ENCODE measurements at regions not wholly inside any gene's neighbourhood (a gene's known extent, or its start where the extent isn't known, plus 50 kb on each side); places are given as distances from the start of the nearest gene placed in this dataset.

DNA sequence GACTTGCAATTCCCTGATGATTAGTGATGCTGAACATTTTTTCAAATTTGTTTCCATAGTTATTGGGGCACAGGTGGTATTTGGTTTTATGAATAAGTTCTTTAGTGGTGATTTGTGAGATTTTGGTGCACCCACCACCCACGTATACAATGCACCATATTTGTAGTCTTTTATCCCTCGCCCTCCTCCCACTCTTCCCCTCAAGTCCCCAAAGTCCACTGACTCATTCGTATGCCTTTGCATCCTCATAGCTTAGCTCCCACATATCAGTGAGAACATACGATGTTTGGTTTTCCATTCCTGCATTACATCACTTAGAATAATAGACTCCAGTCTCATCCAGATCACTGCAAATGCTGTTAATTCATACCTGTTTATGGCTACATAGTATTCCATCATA lies 167.3 kb downstream of the MYLK4 start:
- Histone ChIP-seq H3K4me3 (no peak overlapping the region), H3K27me3 (ENCODE audit: low read depth) (no peaks in the 10 kb centered on the region), H3K27ac (no peak overlapping the region), H3K9me3 (no peaks in the 10 kb centered on the region), H3K4me1 (no peaks in the 10 kb centered on the region), H3K36me3 (no peaks in the 10 kb centered on the region)
- ATAC-seq (no peak), DNase-seq (no peak)
- TF ChIP-seq, protein P1, sequence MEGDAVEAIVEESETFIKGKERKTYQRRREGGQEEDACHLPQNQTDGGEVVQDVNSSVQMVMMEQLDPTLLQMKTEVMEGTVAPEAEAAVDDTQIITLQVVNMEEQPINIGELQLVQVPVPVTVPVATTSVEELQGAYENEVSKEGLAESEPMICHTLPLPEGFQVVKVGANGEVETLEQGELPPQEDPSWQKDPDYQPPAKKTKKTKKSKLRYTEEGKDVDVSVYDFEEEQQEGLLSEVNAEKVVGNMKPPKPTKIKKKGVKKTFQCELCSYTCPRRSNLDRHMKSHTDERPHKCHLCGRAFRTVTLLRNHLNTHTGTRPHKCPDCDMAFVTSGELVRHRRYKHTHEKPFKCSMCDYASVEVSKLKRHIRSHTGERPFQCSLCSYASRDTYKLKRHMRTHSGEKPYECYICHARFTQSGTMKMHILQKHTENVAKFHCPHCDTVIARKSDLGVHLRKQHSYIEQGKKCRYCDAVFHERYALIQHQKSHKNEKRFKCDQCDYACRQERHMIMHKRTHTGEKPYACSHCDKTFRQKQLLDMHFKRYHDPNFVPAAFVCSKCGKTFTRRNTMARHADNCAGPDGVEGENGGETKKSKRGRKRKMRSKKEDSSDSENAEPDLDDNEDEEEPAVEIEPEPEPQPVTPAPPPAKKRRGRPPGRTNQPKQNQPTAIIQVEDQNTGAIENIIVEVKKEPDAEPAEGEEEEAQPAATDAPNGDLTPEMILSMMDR (IDR thresholded peaks at IDR 0.05) = no peak
- intact Hi-C loops (cut with DNase I) = no loop called here

DNA sequence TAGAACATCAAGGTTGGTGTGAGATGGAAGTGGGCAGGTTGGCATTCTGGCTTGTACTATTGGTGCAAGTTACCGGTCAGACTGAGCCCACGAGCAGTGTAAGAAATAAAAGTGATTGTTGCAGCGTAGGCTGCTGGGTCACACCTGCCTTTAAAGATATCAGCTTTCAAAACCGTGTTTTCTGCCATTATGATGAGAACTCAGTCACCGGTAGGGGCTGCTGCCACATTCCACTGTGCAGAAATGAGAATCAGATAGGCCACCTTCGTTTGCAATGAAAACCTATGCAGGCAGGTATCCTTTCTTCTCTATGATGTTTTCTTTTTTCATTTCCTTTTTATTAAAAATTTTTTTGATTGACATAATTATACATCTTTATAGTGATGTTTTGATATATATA lies 168.5 kb downstream of the MYLK4 start:
- H3K4me1 ChIP-seq = no peaks in the 10 kb centered on the region
- H3K4me3 ChIP-seq = no peak overlapping the region
- no peaks in the 10 kb centered on the region for H3K9me3 ChIP-seq
- intact Hi-C loops (cut with DNase I) = no loop called here
- ATAC-seq (no peak), DNase-seq (no peak)
- H3K27ac ChIP-seq = no peak overlapping the region
- no peaks in the 10 kb centered on the region for H3K27me3 ChIP-seq (ENCODE audit: low read depth)
- H3K36me3 ChIP-seq = no peaks in the 10 kb centered on the region
- TF ChIP-seq, protein P1 (IDR thresholded peaks at IDR 0.05) = no peak

DNA sequence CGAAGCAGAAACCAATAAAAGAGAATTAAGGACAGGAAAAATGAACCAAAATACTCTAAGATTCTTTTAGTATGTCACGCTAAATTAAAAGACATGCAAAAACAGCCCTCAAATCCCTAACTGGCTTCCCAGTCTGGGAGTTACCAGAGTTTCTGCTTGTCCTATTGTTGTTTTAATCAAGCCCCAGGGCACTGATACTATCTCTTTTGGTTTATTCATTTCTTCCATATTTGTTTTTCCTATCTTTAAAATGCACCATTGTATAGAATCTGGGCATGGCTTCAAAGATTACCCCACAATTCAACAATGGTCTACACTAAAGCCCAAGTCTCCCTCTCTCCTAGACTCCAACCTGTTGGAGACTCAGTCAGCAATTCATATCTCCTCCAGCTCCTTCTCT lies 169.1 kb downstream of the MYLK4 start:
- DNase-seq = no peak
- ATAC-seq = no peak
- intact Hi-C loops (cut with DNase I) = no loop called here
- no peaks in the 10 kb centered on the region for H3K4me1 ChIP-seq
- H3K36me3 ChIP-seq = no peaks in the 10 kb centered on the region
- TF ChIP-seq, protein P1 (IDR thresholded peaks at IDR 0.05) = no peak
- no peak overlapping the region for H3K4me3 ChIP-seq
- H3K27ac ChIP-seq = no peak overlapping the region
- no peaks in the 10 kb centered on the region for H3K9me3 ChIP-seq
- H3K27me3 ChIP-seq (ENCODE audit: low read depth) = no peaks in the 10 kb centered on the region

DNA sequence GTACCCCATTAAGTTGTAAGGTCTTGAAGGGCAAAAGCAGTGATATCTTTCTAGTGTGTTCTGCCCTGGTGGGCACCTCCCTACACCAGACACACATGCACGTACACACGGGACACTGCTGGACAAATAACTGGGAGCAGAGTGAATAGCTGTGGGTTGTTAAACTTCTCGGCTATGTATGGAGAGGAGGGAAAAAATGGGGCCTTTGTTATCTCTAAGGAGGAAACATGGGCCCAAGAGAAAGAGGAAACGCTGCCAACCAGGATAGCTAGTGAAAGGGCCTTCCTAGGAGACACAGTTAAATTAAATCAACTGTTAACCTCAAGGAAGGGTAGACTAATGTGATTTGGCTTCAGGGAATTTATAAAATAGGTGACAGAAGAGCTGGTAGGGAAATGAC lies 169.7 kb downstream of the MYLK4 start:
- H3K27ac ChIP-seq = no peak overlapping the region
- ATAC-seq (no peak), DNase-seq (no peak)
- intact Hi-C loops (cut with DNase I) = no loop called here
- H3K4me3 ChIP-seq = no peak overlapping the region
- no peaks in the 10 kb centered on the region for H3K9me3 ChIP-seq
- no peaks in the 10 kb centered on the region for H3K36me3 ChIP-seq
- TF ChIP-seq, protein P1 (IDR thresholded peaks at IDR 0.05) = no peak
- H3K4me1 ChIP-seq = no peaks in the 10 kb centered on the region
- H3K27me3 ChIP-seq (ENCODE audit: low read depth) = no peaks in the 10 kb centered on the region

DNA sequence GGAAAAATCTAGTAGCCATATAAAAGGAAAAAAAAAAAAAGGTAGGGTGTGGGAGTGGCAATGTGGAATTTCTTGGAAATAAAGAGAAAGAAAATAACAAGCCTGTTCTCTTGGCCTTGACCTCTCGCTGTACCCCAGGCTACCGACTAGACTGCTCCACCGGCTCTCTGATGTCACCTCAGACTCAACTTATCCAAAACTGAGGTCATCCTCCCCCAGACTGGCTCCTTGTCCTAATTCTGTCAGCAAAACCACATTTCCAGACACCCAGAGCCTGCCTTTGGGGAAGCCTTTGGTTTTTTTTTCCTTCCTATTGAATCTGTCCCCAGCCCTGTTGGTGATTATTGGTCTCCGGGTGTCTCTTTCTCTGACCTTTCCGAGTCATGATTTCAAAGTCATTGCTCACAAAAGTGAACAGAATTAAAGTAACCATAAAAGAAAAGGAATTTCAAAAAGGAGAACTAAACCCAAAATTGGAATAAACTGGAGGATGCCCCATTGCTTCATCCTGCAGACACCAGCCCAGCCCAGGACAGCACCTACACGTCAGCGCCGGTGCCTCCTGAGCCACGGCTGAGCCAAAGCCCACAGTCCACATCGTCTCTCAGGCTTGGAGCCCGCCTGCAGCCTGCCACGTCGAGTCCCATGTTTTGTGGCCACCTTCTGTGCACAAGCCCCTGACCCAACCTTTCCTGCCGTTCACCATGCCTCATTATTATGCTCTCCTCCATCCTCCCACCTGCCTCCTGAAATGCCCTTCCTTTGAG lies 170.7 kb downstream of the MYLK4 start:
- TF ChIP-seq, protein P1 (IDR thresholded peaks at IDR 0.05) = no peak
- Histone ChIP-seq H3K4me3 (no peak overlapping the region), H3K36me3 (no peaks in the 10 kb centered on the region), H3K27ac (no peak overlapping the region), H3K9me3 (no peaks in the 10 kb centered on the region), H3K4me1 (no peaks in the 10 kb centered on the region), H3K27me3 (ENCODE audit: low read depth) (no peaks in the 10 kb centered on the region)
- ATAC-seq (no peak), DNase-seq (no peak)
- intact Hi-C loops (cut with DNase I) = no loop called here

Data from lower lobe of right lung (tissue), 2 donors.